ENCODE measurements at regions not wholly inside any gene's neighbourhood (a gene's known extent, or its start where the extent isn't known, plus 50 kb on each side); places are given as distances from the start of the nearest gene placed in this dataset.

DNA sequence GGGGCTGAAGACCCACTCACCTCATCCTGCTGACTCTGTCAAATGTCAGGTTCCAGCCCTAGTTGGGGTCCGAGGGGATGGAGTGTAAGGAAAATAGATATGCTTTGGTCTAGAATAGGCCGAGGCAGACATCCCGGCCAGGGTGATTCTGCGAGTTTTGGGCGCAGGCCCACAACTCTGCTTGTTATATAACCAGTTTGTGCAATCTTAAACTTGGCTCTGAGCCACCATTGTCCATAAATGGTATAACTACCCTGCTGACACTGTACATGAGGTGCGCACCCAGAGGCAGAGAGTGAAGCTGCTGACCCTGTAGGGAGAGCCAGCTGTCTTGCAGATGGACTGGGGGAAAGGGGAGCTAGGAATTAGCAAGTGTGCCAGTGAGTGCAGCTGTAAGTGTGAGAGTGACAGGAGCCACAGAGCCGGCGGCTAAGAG is 1388.8 kb downstream of the AMY1C start:
- H2AFZ ChIP-seq (ENCODE audit: low read depth, low read length), result no peak overlapping the region
- no peak overlapping the region for H3K4me2 ChIP-seq (ENCODE audit: insufficient read depth, low read length)
- ATAC-seq (ENCODE audit: insufficient read depth, low read depth) (no peak), DNase-seq (no peak)
- no peaks in the 10 kb centered on the region for H3K4me1 ChIP-seq (ENCODE audit: insufficient read depth, low read length)
- no peaks in the 10 kb centered on the region for H3K9me3 ChIP-seq (ENCODE audit: insufficient read depth, low read length, severe bottlenecking)
- no peak overlapping the region for H3K27ac ChIP-seq (ENCODE audit: low read length)
- H3K79me2 ChIP-seq (ENCODE audit: insufficient read depth, low read length), result no peaks in the 10 kb centered on the region
- no peak for TF ChIP-seq EZH2 (IDR thresholded peaks at IDR 0.05; ENCODE audit: borderline replicate concordance, low read depth, low read length, severe bottlenecking)
- TF ChIP-seq, protein P1, sequence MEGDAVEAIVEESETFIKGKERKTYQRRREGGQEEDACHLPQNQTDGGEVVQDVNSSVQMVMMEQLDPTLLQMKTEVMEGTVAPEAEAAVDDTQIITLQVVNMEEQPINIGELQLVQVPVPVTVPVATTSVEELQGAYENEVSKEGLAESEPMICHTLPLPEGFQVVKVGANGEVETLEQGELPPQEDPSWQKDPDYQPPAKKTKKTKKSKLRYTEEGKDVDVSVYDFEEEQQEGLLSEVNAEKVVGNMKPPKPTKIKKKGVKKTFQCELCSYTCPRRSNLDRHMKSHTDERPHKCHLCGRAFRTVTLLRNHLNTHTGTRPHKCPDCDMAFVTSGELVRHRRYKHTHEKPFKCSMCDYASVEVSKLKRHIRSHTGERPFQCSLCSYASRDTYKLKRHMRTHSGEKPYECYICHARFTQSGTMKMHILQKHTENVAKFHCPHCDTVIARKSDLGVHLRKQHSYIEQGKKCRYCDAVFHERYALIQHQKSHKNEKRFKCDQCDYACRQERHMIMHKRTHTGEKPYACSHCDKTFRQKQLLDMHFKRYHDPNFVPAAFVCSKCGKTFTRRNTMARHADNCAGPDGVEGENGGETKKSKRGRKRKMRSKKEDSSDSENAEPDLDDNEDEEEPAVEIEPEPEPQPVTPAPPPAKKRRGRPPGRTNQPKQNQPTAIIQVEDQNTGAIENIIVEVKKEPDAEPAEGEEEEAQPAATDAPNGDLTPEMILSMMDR (IDR thresholded peaks at IDR 0.05; ENCODE audit: borderline replicate concordance, extremely low read depth, low read length, poor library complexity, severe bottlenecking), result no peak
- H4K20me1 ChIP-seq (ENCODE audit: insufficient read depth, low read length), result no peaks in the 10 kb centered on the region
- H3K27me3 ChIP-seq (ENCODE audit: insufficient read depth, low read length, poor library complexity), result no peaks in the 10 kb centered on the region
- H3K9ac ChIP-seq (ENCODE audit: low read depth, low read length), result no peak overlapping the region
- no peaks in the 10 kb centered on the region for H3K36me3 ChIP-seq (ENCODE audit: insufficient read depth, low read length)
- no peak overlapping the region for H3K4me3 ChIP-seq (ENCODE audit: low read depth in 1 of 2, low read length in 2 of 2)

DNA sequence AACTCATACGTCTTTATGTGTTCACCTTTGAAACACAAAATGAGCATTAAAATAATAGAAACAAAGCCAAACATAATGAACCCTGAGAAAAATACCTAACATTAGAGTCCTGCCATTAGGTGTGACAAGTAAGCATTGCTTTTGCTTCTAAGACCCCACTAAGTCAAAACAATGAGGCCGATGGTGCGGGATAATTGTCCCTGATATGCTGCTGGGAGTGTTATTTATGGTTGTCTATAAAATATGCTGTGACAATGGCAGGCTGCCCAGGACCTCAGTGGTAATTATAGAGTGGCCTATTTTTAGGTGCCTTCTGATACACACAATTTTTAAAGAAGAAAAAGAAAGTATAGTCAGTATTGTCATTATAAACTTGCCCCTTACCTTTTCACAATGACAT is 1423.1 kb downstream of the AMY1C start:
- Histone ChIP-seq H3K9me3 (ENCODE audit: insufficient read depth, low read length, severe bottlenecking) (no peaks in the 10 kb centered on the region), H3K9ac (ENCODE audit: low read depth, low read length) (no peak overlapping the region), H3K27me3 (ENCODE audit: insufficient read depth, low read length, poor library complexity) (no peaks in the 10 kb centered on the region), H3K4me1 (ENCODE audit: insufficient read depth, low read length) (no peaks in the 10 kb centered on the region), H3K27ac (ENCODE audit: low read length) (no peak overlapping the region), H4K20me1 (ENCODE audit: insufficient read depth, low read length) (no peaks in the 10 kb centered on the region), H3K4me3 (ENCODE audit: low read depth in 1 of 2, low read length in 2 of 2) (no peak overlapping the region), H2AFZ (ENCODE audit: low read depth, low read length) (no peak overlapping the region), H3K4me2 (ENCODE audit: insufficient read depth, low read length) (no peak overlapping the region), H3K79me2 (ENCODE audit: insufficient read depth, low read length) (no peaks in the 10 kb centered on the region), H3K36me3 (ENCODE audit: insufficient read depth, low read length) (no peaks in the 10 kb centered on the region)
- TF ChIP-seq, protein P1 (IDR thresholded peaks at IDR 0.05; ENCODE audit: borderline replicate concordance, extremely low read depth, low read length, poor library complexity, severe bottlenecking), result no peak
- no peak for TF ChIP-seq EZH2 (IDR thresholded peaks at IDR 0.05; ENCODE audit: borderline replicate concordance, low read depth, low read length, severe bottlenecking)
- DNase-seq (no peak), ATAC-seq (ENCODE audit: insufficient read depth, low read depth) (no peak)

DNA sequence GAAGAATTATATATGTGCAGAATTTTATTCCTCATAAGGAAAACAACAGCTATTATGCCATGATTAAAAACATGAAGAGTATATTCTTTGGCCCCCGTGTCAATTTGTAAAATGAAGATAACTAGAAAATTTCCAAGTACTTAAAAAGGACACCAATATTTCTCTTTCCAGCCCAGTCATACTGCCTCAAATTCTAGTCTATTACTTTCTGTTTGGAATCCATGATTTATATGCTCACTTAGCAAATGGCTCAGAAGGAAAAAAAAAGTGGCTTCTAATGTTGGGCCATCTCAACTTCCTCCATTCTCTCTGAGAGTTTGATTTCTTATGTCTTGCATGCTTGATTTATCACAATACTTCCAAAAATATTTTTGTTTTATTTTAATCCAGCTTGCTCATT is 1431.1 kb downstream of the AMY1C start:
- no peaks in the 10 kb centered on the region for H4K20me1 ChIP-seq (ENCODE audit: insufficient read depth, low read length)
- no peak overlapping the region for H3K4me2 ChIP-seq (ENCODE audit: insufficient read depth, low read length)
- no peak overlapping the region for H3K4me3 ChIP-seq (ENCODE audit: low read depth in 1 of 2, low read length in 2 of 2)
- DNase-seq, result no peak
- H3K79me2 ChIP-seq (ENCODE audit: insufficient read depth, low read length), result no peaks in the 10 kb centered on the region
- no peak overlapping the region for H3K27ac ChIP-seq (ENCODE audit: low read length)
- no peak for ATAC-seq (ENCODE audit: insufficient read depth, low read depth)
- TF ChIP-seq EZH2 (IDR thresholded peaks at IDR 0.05; ENCODE audit: borderline replicate concordance, low read depth, low read length, severe bottlenecking), result no peak
- H2AFZ ChIP-seq (ENCODE audit: low read depth, low read length), result no peak overlapping the region
- H3K4me1 ChIP-seq (ENCODE audit: insufficient read depth, low read length), result no peaks in the 10 kb centered on the region
- no peaks in the 10 kb centered on the region for H3K27me3 ChIP-seq (ENCODE audit: insufficient read depth, low read length, poor library complexity)
- no peaks in the 10 kb centered on the region for H3K36me3 ChIP-seq (ENCODE audit: insufficient read depth, low read length)
- no peak overlapping the region for H3K9ac ChIP-seq (ENCODE audit: low read depth, low read length)
- no peaks in the 10 kb centered on the region for H3K9me3 ChIP-seq (ENCODE audit: insufficient read depth, low read length, severe bottlenecking)

DNA sequence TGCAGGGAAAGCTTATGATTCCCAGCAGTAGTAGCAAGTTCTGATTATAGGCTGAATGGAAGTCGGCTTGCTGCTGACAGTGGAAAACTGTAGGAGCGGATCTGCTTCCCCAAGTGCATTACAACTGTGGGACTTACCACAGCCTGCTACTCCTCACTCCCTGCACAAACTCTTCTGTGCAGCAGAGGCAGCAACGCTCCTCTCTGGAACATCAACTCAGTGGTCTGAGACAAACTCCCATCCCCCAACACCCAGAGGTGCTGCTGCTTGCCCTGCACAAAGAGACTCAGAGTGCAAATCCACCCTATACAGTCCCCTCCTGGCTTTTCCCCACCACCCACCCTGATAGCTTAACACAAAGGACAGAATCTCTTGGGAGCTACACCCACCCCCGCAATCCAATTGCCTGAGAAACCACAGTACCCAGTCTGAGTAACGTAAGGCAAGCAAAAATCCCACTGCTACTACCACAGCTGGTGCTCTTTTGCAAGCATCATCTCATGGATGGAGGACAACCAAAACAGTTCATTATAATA is 1455.2 kb downstream of the AMY1C start:
- Histone ChIP-seq H3K9me3 (ENCODE audit: insufficient read depth, low read length, severe bottlenecking) (no peaks in the 10 kb centered on the region), H3K4me2 (ENCODE audit: insufficient read depth, low read length) (peak overlapping the region; percentile 39), H4K20me1 (ENCODE audit: insufficient read depth, low read length) (no peaks in the 10 kb centered on the region), H3K27me3 (ENCODE audit: insufficient read depth, low read length, poor library complexity) (no peaks in the 10 kb centered on the region), H3K27ac (ENCODE audit: low read length) (peak overlapping the region; percentile 75), H3K4me1 (ENCODE audit: insufficient read depth, low read length) (peaks cover 43% of the 10 kb centered on the region), H3K36me3 (ENCODE audit: insufficient read depth, low read length) (no peaks in the 10 kb centered on the region), H2AFZ (ENCODE audit: low read depth, low read length) (no peak overlapping the region; the same call in 1 of the 2 replicates), H3K4me3 (ENCODE audit: low read depth in 1 of 2, low read length in 2 of 2) (no peak overlapping the region), H3K9ac (ENCODE audit: low read depth, low read length) (peak overlapping the region; percentile 9; the same call in 1 of the 2 replicates), H3K79me2 (ENCODE audit: insufficient read depth, low read length) (no peaks in the 10 kb centered on the region)
- peak; percentile 76 for ATAC-seq (ENCODE audit: insufficient read depth, low read depth)
- DNase-seq, result peak; percentile 58
- TF ChIP-seq, protein P1 (IDR thresholded peaks at IDR 0.05; ENCODE audit: borderline replicate concordance, extremely low read depth, low read length, poor library complexity, severe bottlenecking), result peak; percentile 61
- no peak for TF ChIP-seq EZH2 (IDR thresholded peaks at IDR 0.05; ENCODE audit: borderline replicate concordance, low read depth, low read length, severe bottlenecking)
